Karpas-422 (cell line): ENCODE measurements at regions not wholly inside any gene's neighbourhood (a gene's known extent, or its start where the extent isn't known, plus 50 kb on each side); places are given as distances from the start of the nearest gene placed in this dataset.
"Not testable (repeated sequence)": the region's sequence is repeated elsewhere in the genome, so short reads cannot be mapped to it uniquely, and the experiment has no call there.

Experiments
- DNase-seq: peaks from one replicate; pipeline ENCODE4 v3.0.0-alpha.2; 2015
- H2AFZ ChIP-seq: fragments of 200-600 bp; sonication (generic); 2 replicates; pipeline ENCODE4 v1.6.1; 2014; ENCODE audit warnings: antibody characterized with exemption, low read length, mixed read lengths
- H3K27ac ChIP-seq: fragments of 200-600 bp; sonication (generic); 2 replicates; pipeline ENCODE4 v1.5.1; 2014; ENCODE audit warnings: mild to moderate bottlenecking, low read length, moderate library complexity
- H3K27me3 ChIP-seq: fragments of 200-600 bp; sonication (generic); 2 replicates; pipeline ENCODE4 v1.6.1; 2014; ENCODE audit warnings: low read length, mixed read lengths
- H3K36me3 ChIP-seq: fragments of 200-600 bp; sonication (generic); 2 replicates; pipeline ENCODE4 v1.6.1; 2014; ENCODE audit warnings: low read length, mixed read lengths; ENCODE audit not compliant: insufficient read depth
- H3K4me1 ChIP-seq: fragments of 200-600 bp; sonication (generic); 2 replicates; pipeline ENCODE4 v1.6.1; 2014; ENCODE audit warnings: mild to moderate bottlenecking, low read length, mixed read lengths
- H3K4me2 ChIP-seq: fragments of 200-600 bp; sonication (generic); 2 replicates; pipeline ENCODE4 v1.6.1; 2014; ENCODE audit warnings: low read length, low read depth, mild to moderate bottlenecking; ENCODE audit not compliant: poor library complexity, severe bottlenecking
- H3K4me3 ChIP-seq: fragments of 200-600 bp; sonication (generic); 2 replicates; pipeline ENCODE4 v1.5.1; 2014; ENCODE audit warnings: mild to moderate bottlenecking, antibody characterized with exemption, low read length, mixed read lengths
- H3K79me2 ChIP-seq: fragments of 200-600 bp; sonication (generic); 2 replicates; pipeline ENCODE4 v1.6.1; 2014; ENCODE audit warnings: mild to moderate bottlenecking, low read length, mixed read lengths
- H3K9ac ChIP-seq: fragments of 200-600 bp; sonication (generic); 2 replicates; pipeline ENCODE4 v1.6.0; 2014; ENCODE audit warnings: low read length
- H3K9me2 ChIP-seq: fragments of 200-600 bp; sonication (generic), shearing (Covaris generic); replicated peaks from 2 replicates; pipeline ENCODE4 v1.6.0; 2014; ENCODE audit warnings: mild to moderate bottlenecking, low read length, moderate library complexity; ENCODE audit not compliant: insufficient read depth
- H3K9me3 ChIP-seq: fragments of 300-700, 200-600 bp; sonication (generic); 2 replicates; pipeline ENCODE4 v1.6.1; 2014; ENCODE audit warnings: low read length, mixed read lengths
- H4K20me1 ChIP-seq: fragments of 200-600 bp; sonication (generic); 2 replicates; pipeline ENCODE4 v1.6.1; 2014; ENCODE audit warnings: mild to moderate bottlenecking, antibody characterized with exemption, low read length, low read depth; ENCODE audit not compliant: insufficient read depth

DNA sequence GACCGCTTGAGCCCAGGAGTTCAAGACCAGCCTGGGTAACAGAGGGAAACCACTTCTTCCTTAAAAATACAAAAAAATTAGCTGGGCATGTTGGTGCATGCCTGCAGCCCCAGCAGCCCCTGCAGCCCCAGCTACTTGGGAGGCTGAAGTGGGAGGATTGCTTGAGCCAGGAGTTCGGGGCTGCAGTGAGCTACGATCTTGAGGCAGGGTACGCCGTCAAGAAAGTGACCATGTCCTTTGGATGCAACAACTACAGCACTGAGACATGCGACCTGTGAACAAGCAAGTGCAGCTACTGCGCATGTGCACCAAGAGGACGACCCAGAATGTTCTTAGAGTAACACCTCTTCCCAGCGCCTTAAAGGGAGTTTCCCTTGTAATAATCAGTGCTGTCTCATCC, 66.6 kb upstream of the ZNF479 start:
- no peaks in the 10 kb centered on the region for H3K36me3 ChIP-seq
- no peaks in the 10 kb centered on the region for H3K79me2 ChIP-seq
- no peak overlapping the region for H2AFZ ChIP-seq
- H3K4me3 ChIP-seq, result no peak overlapping the region
- H3K9me2 ChIP-seq, result no peaks in the 10 kb centered on the region
- no peaks in the 10 kb centered on the region for H3K4me1 ChIP-seq
- no peak for DNase-seq
- H3K27ac ChIP-seq, result no peak overlapping the region
- no peaks in the 10 kb centered on the region for H3K27me3 ChIP-seq
- no peak overlapping the region for H3K9ac ChIP-seq
- H3K9me3 ChIP-seq, result no peaks in the 10 kb centered on the region; the same call in 1 of the 2 replicates
- H3K4me2 ChIP-seq, result no peak overlapping the region
- no peaks in the 10 kb centered on the region for H4K20me1 ChIP-seq

DNA sequence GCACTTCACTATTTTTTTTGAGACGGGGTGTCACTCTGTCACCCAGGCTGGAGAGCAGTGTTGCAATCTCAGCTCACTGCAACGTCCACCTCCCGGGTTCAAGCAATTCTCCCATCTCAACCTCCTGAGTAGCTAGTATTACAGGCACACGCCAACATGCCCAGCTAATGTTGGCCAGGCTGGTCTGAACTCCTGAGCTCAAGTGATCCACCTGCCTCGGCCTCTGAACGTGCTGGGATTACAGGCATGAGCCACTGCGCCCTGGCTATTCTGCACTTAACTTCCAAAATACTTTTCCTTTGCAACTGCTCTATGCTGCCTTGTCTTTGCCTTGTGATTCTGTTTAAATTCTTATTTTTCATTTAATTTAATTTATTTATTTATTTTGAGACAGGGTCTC, 67.0 kb upstream of the ZNF479 start:
- DNase-seq, result no peak
- H3K79me2 ChIP-seq, result no peaks in the 10 kb centered on the region
- H3K9me2 ChIP-seq, result no peaks in the 10 kb centered on the region
- no peaks in the 10 kb centered on the region for H3K4me1 ChIP-seq
- H3K27me3 ChIP-seq, result no peaks in the 10 kb centered on the region
- no peak overlapping the region for H3K4me3 ChIP-seq
- no peaks in the 10 kb centered on the region for H4K20me1 ChIP-seq
- H3K9ac ChIP-seq, result no peak overlapping the region
- no peak overlapping the region for H2AFZ ChIP-seq
- H3K9me3 ChIP-seq, result no peaks in the 10 kb centered on the region; the same call in 1 of the 2 replicates
- no peak overlapping the region for H3K27ac ChIP-seq
- no peaks in the 10 kb centered on the region for H3K36me3 ChIP-seq
- H3K4me2 ChIP-seq, result no peak overlapping the region

DNA sequence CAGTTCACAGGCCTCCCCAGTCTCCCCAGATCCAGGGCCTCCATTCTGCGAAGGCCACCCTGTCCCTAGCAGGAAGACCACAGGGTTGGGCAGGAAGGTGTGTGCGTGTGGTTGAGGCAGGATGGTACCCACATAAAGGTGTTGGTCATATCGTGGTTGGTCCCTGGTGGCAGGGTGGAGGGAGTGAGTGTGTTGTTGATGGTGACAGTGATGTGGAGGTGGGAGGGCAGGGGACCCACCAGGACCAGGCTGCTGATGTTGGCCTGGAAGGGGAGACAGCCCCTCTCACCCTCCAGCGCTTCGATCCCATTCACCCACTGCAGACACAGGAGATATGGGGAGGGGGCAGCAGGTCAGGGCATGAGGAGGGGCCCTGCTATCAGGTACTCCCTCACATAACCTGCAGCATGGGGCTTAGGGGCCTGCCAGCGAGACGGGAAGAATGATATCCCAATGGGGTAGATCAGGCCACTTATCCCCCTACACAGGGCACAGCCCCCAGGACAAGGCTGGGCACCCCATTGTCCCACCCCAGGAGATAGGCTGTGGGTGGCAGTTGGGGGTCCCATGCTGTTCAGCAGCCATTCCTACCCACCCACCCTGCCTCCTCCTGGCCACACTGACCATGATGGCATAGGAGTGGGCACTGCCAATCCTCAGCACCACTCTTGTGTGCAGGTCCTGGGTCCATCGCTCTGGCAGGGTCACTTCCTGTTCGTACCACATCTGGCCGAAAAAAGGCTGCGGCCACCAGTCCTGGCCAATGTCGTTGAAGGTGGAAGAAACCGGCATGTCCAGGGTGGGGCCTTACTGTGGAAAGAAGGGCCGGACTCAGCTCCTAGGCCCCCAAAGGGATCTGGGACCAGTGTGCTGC, 69.0 kb upstream of the ZNF479 start:
- Histone ChIP-seq H4K20me1 (no peaks in the 10 kb centered on the region), H3K4me1 (no peaks in the 10 kb centered on the region), H3K9me2 (no peaks in the 10 kb centered on the region), H3K36me3 (no peaks in the 10 kb centered on the region), H3K27me3 (no peaks in the 10 kb centered on the region), H3K27ac (no peak overlapping the region), H2AFZ (no peak overlapping the region), H3K4me3 (no peak overlapping the region), H3K9me3 (no peaks in the 10 kb centered on the region; the same call in 1 of the 2 replicates), H3K79me2 (no peaks in the 10 kb centered on the region), H3K4me2 (no peak overlapping the region), H3K9ac (no peak overlapping the region)
- DNase-seq, result no peak

DNA sequence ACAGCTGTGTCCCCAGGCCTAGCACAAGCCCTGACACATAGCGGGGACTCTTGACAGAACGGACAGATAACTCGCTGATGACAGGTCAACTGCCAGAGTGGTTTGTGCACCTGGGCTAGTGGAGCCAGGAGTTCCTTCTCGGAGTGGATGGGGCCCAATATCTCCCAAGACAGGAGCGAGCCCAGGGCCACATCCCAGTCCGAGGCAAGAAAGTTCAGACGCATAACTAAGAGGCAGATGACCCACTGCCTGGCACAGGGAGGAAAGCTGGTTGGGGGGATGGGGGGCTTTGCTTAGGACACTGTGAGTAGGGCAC, 69.6 kb upstream of the ZNF479 start:
- no peaks in the 10 kb centered on the region for H3K4me1 ChIP-seq
- H3K9me2 ChIP-seq, result no peaks in the 10 kb centered on the region
- H3K4me2 ChIP-seq, result no peak overlapping the region
- no peak overlapping the region for H3K27ac ChIP-seq
- no peak overlapping the region for H3K9ac ChIP-seq
- no peak for DNase-seq
- no peak overlapping the region for H2AFZ ChIP-seq
- no peaks in the 10 kb centered on the region for H3K36me3 ChIP-seq
- no peaks in the 10 kb centered on the region for H3K79me2 ChIP-seq
- H4K20me1 ChIP-seq, result no peaks in the 10 kb centered on the region
- H3K27me3 ChIP-seq, result no peaks in the 10 kb centered on the region
- no peaks in the 10 kb centered on the region; the same call in 1 of the 2 replicates for H3K9me3 ChIP-seq
- H3K4me3 ChIP-seq, result no peak overlapping the region

GRCh38 chr7:57202274-57202673, 70.0 kb upstream of the ZNF479 start:
- no peaks in the 10 kb centered on the region for H3K4me1 ChIP-seq
- no peaks in the 10 kb centered on the region for H4K20me1 ChIP-seq
- no peaks in the 10 kb centered on the region for H3K27me3 ChIP-seq
- no peaks in the 10 kb centered on the region; the same call in 1 of the 2 replicates for H3K9me3 ChIP-seq
- H3K27ac ChIP-seq, result no peak overlapping the region
- no peaks in the 10 kb centered on the region for H3K9me2 ChIP-seq
- no peak overlapping the region for H3K4me2 ChIP-seq
- no peaks in the 10 kb centered on the region for H3K36me3 ChIP-seq
- no peak overlapping the region for H2AFZ ChIP-seq
- no peak for DNase-seq
- no peaks in the 10 kb centered on the region for H3K79me2 ChIP-seq
- H3K9ac ChIP-seq, result no peak overlapping the region
- no peak overlapping the region for H3K4me3 ChIP-seq

- Histone ChIP-seq H3K4me1 (no peaks in the 10 kb centered on the region), H2AFZ (no peak overlapping the region), H4K20me1 (no peaks in the 10 kb centered on the region), H3K79me2 (no peaks in the 10 kb centered on the region), H3K27ac (no peak overlapping the region), H3K9me2 (no peaks in the 10 kb centered on the region), H3K4me3 (no peak overlapping the region), H3K9me3 (no peaks in the 10 kb centered on the region; the same call in 1 of the 2 replicates), H3K36me3 (no peaks in the 10 kb centered on the region), H3K4me2 (no peak overlapping the region), H3K9ac (no peak overlapping the region), H3K27me3 (no peaks in the 10 kb centered on the region)
- no peak for DNase-seq
These were observed 71.0 kb upstream of the ZNF479 start for GRCh38 chr7:57203161-57203791.

DNA sequence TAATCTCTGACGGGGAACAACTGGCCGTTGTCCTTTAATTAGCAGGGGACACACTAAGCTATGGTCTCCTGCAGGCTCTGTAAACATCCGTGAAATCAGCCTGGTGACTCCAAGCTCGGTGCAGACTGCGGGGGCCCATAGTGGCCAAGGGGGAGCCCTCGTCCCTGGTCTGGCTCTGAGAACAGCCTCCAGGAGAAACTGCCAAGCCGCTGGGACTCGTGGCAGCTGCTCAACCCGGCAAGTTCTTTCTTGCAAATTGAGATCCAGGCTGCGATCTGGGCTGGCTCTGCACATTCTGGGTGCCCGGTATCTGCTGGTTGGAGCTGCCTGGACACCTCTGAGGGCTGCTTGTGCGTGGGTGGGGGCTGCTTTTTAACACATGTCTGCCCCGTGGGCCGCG, 71.6 kb upstream of the ZNF479 start:
- not testable (repeated sequence) for H2AFZ ChIP-seq, H3K79me2 ChIP-seq, H4K20me1 ChIP-seq, H3K27me3 ChIP-seq, H3K9me2 ChIP-seq, H3K4me3 ChIP-seq, H3K4me2 ChIP-seq, H3K36me3 ChIP-seq, H3K27ac ChIP-seq, H3K9ac ChIP-seq, H3K9me3 ChIP-seq, DNase-seq, H3K4me1 ChIP-seq

DNA sequence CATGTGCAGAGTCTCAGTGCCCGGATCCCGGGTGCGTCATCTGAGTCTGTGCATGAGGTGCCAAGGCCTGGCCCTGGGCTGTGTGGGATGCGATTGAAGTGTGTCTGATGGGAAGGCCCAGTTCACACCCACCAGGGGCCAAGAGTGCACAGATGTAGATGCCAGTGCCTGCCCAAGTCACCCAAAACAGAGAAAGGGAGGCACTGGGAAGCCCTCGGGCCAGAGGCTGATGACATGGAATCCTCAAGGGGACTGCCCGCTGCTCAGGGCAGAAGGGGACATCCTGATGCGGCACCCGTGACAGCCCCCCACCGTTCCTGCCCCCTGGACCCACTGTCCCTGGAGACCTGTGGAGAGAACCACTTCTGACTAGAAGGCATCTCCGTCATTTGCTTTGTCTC, 72.2 kb upstream of the ZNF479 start:
- H3K27ac ChIP-seq, result no peak overlapping the region
- no peaks in the 10 kb centered on the region for H3K79me2 ChIP-seq
- no peaks in the 10 kb centered on the region for H3K27me3 ChIP-seq
- no peaks in the 10 kb centered on the region for H3K4me1 ChIP-seq
- H3K4me3 ChIP-seq, result no peak overlapping the region
- peaks cover 4% of the 10 kb centered on the region; the same call in 1 of the 2 replicates for H3K9me3 ChIP-seq
- DNase-seq, result no peak
- H4K20me1 ChIP-seq, result no peaks in the 10 kb centered on the region
- H3K9me2 ChIP-seq, result no peaks in the 10 kb centered on the region
- no peak overlapping the region for H3K4me2 ChIP-seq
- H3K9ac ChIP-seq, result no peak overlapping the region
- no peak overlapping the region for H2AFZ ChIP-seq
- no peaks in the 10 kb centered on the region for H3K36me3 ChIP-seq
